SK-N-SH treated with all-trans-retinoic acid at 6 μM for 48 hours (cell line): ENCODE measurements at regions not wholly inside any gene's neighbourhood (a gene's known extent, or its start where the extent isn't known, plus 50 kb on each side); places are given as distances from the start of the nearest gene placed in this dataset.

Experiments used
- ATAC-seq: fragments of 200-7000 bp; cut with Tn5 transposase; 3 replicates; pipeline ENCODE4 v1.9.1; 2020; ENCODE audit warnings: mild to moderate bottlenecking, moderate library complexity
- ARNTL ChIP-seq: fragments of 450-650 bp; formaldehyde crosslinking; IDR thresholded peaks from 2 replicates; pipeline ENCODE4 v1.5.0; 2020; ENCODE audit warnings: low read depth, mild to moderate bottlenecking, moderate library complexity, borderline replicate concordance
- BACH2 ChIP-seq: fragments of 250-450 bp; sonication (Bioruptor Pico); IDR thresholded peaks from 2 replicates; pipeline ENCODE4 v1.9.0; 2021; ENCODE audit warnings: mild to moderate bottlenecking, borderline replicate concordance
- CREB5 ChIP-seq: fragments of 250-450 bp; sonication (Bioruptor Pico); IDR thresholded peaks from 2 replicates; pipeline ENCODE4 v1.5.1; 2020; ENCODE audit warnings: low read depth, mild to moderate bottlenecking, moderate library complexity
- CSDC2 ChIP-seq: fragments of 250-450 bp; sonication (Bioruptor Pico); IDR thresholded peaks from 2 replicates; pipeline ENCODE4 v1.5.0; 2020; ENCODE audit warnings: mild to moderate bottlenecking, moderate library complexity
- CSRNP3 ChIP-seq: fragments of 250-450 bp; sonication (Bioruptor Pico); IDR thresholded peaks from 2 replicates; pipeline ENCODE4 v1.5.1; 2021; ENCODE audit warnings: mild to moderate bottlenecking, moderate library complexity
- ESRRG ChIP-seq: fragments of 250-450 bp; sonication (Bioruptor Pico); IDR thresholded peaks from 2 replicates; pipeline ENCODE4 v1.6.1; 2021; ENCODE audit warnings: mild to moderate bottlenecking
- GLIS3 ChIP-seq: fragments of 250-450 bp; sonication (Bioruptor Pico); IDR thresholded peaks from 2 replicates; pipeline ENCODE4 v1.5.0; 2020; ENCODE audit warnings: mild to moderate bottlenecking, moderate library complexity
- ISL1 ChIP-seq: fragments of 250-450 bp; sonication (Bioruptor Pico); IDR thresholded peaks from 2 replicates; pipeline ENCODE4 v2.1.2; 2022; ENCODE audit warnings: mild to moderate bottlenecking, moderate library complexity
- PATZ1 ChIP-seq: fragments of 250-450 bp; sonication (Bioruptor Pico); IDR thresholded peaks from 2 replicates; pipeline ENCODE4 v1.8.0; 2020; ENCODE audit warnings: mild to moderate bottlenecking, moderate library complexity, borderline replicate concordance
- POU6F1 ChIP-seq: fragments of 250-450 bp; sonication (Bioruptor Pico); IDR thresholded peaks from 2 replicates; pipeline ENCODE4 v1.8.0; 2021; ENCODE audit warnings: low read depth, mild to moderate bottlenecking, moderate library complexity, borderline replicate concordance
- PPARA ChIP-seq: fragments of 250-450 bp; sonication (Bioruptor Pico); IDR thresholded peaks from 2 replicates; pipeline ENCODE4 v1.5.0; 2020; ENCODE audit warnings: mild to moderate bottlenecking, borderline replicate concordance
- RARB ChIP-seq: fragments of 250-450 bp; sonication (Bioruptor Pico); IDR thresholded peaks from 2 replicates; pipeline ENCODE4 v1.8.0; 2021; ENCODE audit warnings: mild to moderate bottlenecking, moderate library complexity
- SNAI2 ChIP-seq: fragments of 250-450 bp; sonication (Bioruptor Pico); IDR thresholded peaks from 2 replicates; pipeline ENCODE4 v1.5.0; 2020; ENCODE audit warnings: mild to moderate bottlenecking, moderate library complexity
- TCF4 ChIP-seq: fragments of 250-450 bp; sonication (Bioruptor Pico); IDR thresholded peaks from 2 replicates; pipeline ENCODE4 v1.8.0; 2021; ENCODE audit warnings: mild to moderate bottlenecking, moderate library complexity, borderline replicate concordance
- TOX ChIP-seq: fragments of 250-450 bp; sonication (Bioruptor Pico); IDR thresholded peaks from 2 replicates; pipeline ENCODE4 v1.8.0; 2021; ENCODE audit warnings: mild to moderate bottlenecking, moderate library complexity, borderline replicate concordance
- TSHZ2 ChIP-seq: fragments of 250-450 bp; sonication (Bioruptor Pico); IDR thresholded peaks from 2 replicates; pipeline ENCODE4 v1.5.0; 2020; ENCODE audit warnings: mild to moderate bottlenecking, moderate library complexity
- ZC3H10 ChIP-seq: fragments of 250-450 bp; sonication (Bioruptor Pico); IDR thresholded peaks from 2 replicates; pipeline ENCODE4 v1.5.1; 2021; ENCODE audit warnings: mild to moderate bottlenecking, moderate library complexity
- ZFP3 ChIP-seq: fragments of 250-450 bp; sonication (Bioruptor Pico); IDR thresholded peaks from 2 replicates; pipeline ENCODE4 v1.5.0; 2020; ENCODE audit warnings: mild to moderate bottlenecking, moderate library complexity
- ZNF565 ChIP-seq: fragments of 450-650 bp; formaldehyde crosslinking; conservative IDR thresholded peaks from 2 replicates; pipeline ENCODE4 v1.5.0; 2020; ENCODE audit warnings: low read depth, mild to moderate bottlenecking, moderate library complexity
- ZNF70 ChIP-seq: fragments of 450-650 bp; formaldehyde crosslinking; IDR thresholded peaks from 2 replicates; pipeline ENCODE4 v1.5.0; 2020; ENCODE audit warnings: mild to moderate bottlenecking, moderate library complexity
- ZNF8 ChIP-seq: fragments of 450-650 bp; formaldehyde crosslinking; IDR thresholded peaks from 2 replicates; pipeline ENCODE4 v1.5.0; 2020; ENCODE audit warnings: mild to moderate bottlenecking, moderate library complexity

- TF ChIP-seq POU6F1 (CRISPR knock-in tag) = no peak
- TF ChIP-seq ZNF8 (CRISPR knock-in tag) = no peak
- TF ChIP-seq ESRRG = no peak
- no peak for TF ChIP-seq ISL1 (CRISPR knock-in tag)
Observed at GRCh38 chr13:76646946-76647345, 239.3 kb downstream of the KCTD12 start (continued).

- ATAC-seq = no peak
- TF ChIP-seq TOX (CRISPR knock-in tag) (no peak), ESRRG (no peak), PATZ1 (CRISPR knock-in tag) (no peak), PPARA (CRISPR knock-in tag) (no peak), ARNTL (CRISPR knock-in tag) (no peak), TCF4 (CRISPR knock-in tag) (no peak), CSDC2 (CRISPR knock-in tag) (no peak), SNAI2 (CRISPR knock-in tag) (no peak), BACH2 (no peak), ISL1 (CRISPR knock-in tag) (no peak), ZNF565 (CRISPR knock-in tag) (no peak), RARB (no peak), ZFP3 (no peak)
Observed at GRCh38 chr13:76645632-76646031, 240.6 kb downstream of the KCTD12 start.

- TF ChIP-seq PPARA (CRISPR knock-in tag) = no peak
- no peak for TF ChIP-seq CSRNP3 (CRISPR knock-in tag)
- TF ChIP-seq TCF4 (CRISPR knock-in tag) = no peak
- TF ChIP-seq PATZ1 (CRISPR knock-in tag) = no peak
- no peak for TF ChIP-seq BACH2
- TF ChIP-seq RARB = no peak
- TF ChIP-seq TOX (CRISPR knock-in tag) = no peak
- TF ChIP-seq ZC3H10 (CRISPR knock-in tag) = no peak
- TF ChIP-seq SNAI2 (CRISPR knock-in tag) = no peak
- TF ChIP-seq CREB5 (CRISPR knock-in tag) = no peak
- TF ChIP-seq GLIS3 (CRISPR knock-in tag) = no peak
- no peak for TF ChIP-seq TSHZ2
- TF ChIP-seq ZNF70 = no peak
- no peak for TF ChIP-seq ESRRG
- no peak for TF ChIP-seq POU6F1 (CRISPR knock-in tag)
- TF ChIP-seq ZNF8 (CRISPR knock-in tag) = no peak
- TF ChIP-seq ZFP3 = no peak
- no peak for ATAC-seq
Observed at GRCh38 chr13:76644906-76645305, 241.3 kb downstream of the KCTD12 start.
